K562 (cell line): ENCODE measurements at regions not wholly inside any gene's neighbourhood (a gene's known extent, or its start where the extent isn't known, plus 50 kb on each side); places are given as distances from the start of the nearest gene placed in this dataset.

Experiments
- ATAC-seq: fragments of 200-7000 bp; cut with Tn5 transposase; 3 replicates; pipeline ENCODE4 v1.9.1; 2020; ENCODE audit warnings: moderate library complexity
- BruUV-seq: library from RNA; stranded (reverse); fragments of 400-500 nt; replicated peaks from 2 replicates; lab custom pipeline; 2021; lab: Mats Ljungman, UMichigan
- CTCF ChIA-PET: fragments of 300-600 bp; formaldehyde crosslinking; extraction: SDS; loops from one replicate; lab custom pipeline; 2021; ENCODE audit warnings: low intra/inter-chr PET ratio; lab: Yijun Ruan, JAX
- POLR2A ChIA-PET: fragments of 300-600, 350-650 bp; sonication (Branson Sonifier 250); formaldehyde crosslinking; extraction: SDS; loops from one replicate; lab custom pipeline; 2021; ENCODE audit warnings: antibody characterized with exemption, inconsistent platforms; lab: Yijun Ruan, JAX
- DNase-seq, 4 experiments: peaks; one replicate each; pipeline versions ENCODE4 v3.0.0 to v3.0.0-alpha.2; 2011 to 2018; ENCODE audit warnings: low spot score in 3 of 4, mixed read lengths in 3 of 4; ENCODE audit errors: extremely low read depth in 1 of 4
- FAIRE-seq: peaks from 2 replicates; lab custom pipeline; 2011; peaks lifted over from hg19 to GRCh38; lab: Jason Lieb, UNC
- H2AFZ ChIP-seq: 2 replicates; pipeline ENCODE4 v1.6.0; 2011; ENCODE audit warnings: low read depth, low read length, control low read depth, inconsistent platforms
- H3K27ac ChIP-seq: fragments of 200-600 bp; 3 replicates; pipeline ENCODE4 v1.8.0; 2011; ENCODE audit warnings: low read depth, mild to moderate bottlenecking, control low read depth, inconsistent platforms, low read length, moderate library complexity, mixed read lengths; ENCODE audit errors: extremely low read depth
- H3K27me3 ChIP-seq, 2 experiments: fragments of 300-600 bp in 1 of 2; 2 replicates in 1 of 2; 3 replicates in 1 of 2; pipeline versions ENCODE4 v1.6.0 to v1.8.0; 2011; ENCODE audit warnings: inconsistent platforms in 2 of 2, low read length in 2 of 2, mild to moderate bottlenecking in 1 of 2, mixed read lengths in 1 of 2, moderate library complexity in 1 of 2; ENCODE audit not compliant: control insufficient read depth in 2 of 2, insufficient read depth in 2 of 2
- H3K36me3 ChIP-seq: fragments of 300-600 bp; 3 replicates; pipeline ENCODE4 v1.8.0; 2011; ENCODE audit warnings: mild to moderate bottlenecking, low read length, inconsistent platforms; ENCODE audit not compliant: control insufficient read depth, insufficient read depth
- H3K4me1 ChIP-seq, 2 experiments: fragments of 200-600 bp in 1 of 2; replicated peaks in 1 of 2; 2 replicates in 1 of 2; 3 replicates in 1 of 2; pipeline versions ENCODE4 v1.5.1 to v1.8.0; 2011; ENCODE audit warnings: inconsistent platforms in 2 of 2, low read length in 2 of 2, mild to moderate bottlenecking in 1 of 2, mixed read lengths in 1 of 2, moderate library complexity in 1 of 2; ENCODE audit not compliant: control insufficient read depth in 2 of 2, insufficient read depth in 2 of 2
- H3K4me2 ChIP-seq: 2 replicates; pipeline ENCODE4 v1.6.1; 2011; ENCODE audit warnings: low read length, control low read depth, inconsistent platforms, mixed read lengths; ENCODE audit not compliant: insufficient read depth
- H3K4me3 ChIP-seq: fragments of 200-600 bp; sonication (generic), shearing (Covaris generic); 2 replicates; pipeline ENCODE4 v1.5.1; 2016; ENCODE audit warnings: control low read depth, inconsistent platforms
- H3K79me2 ChIP-seq: fragments of 200-600 bp; 3 replicates; pipeline ENCODE4 v1.8.0; 2011; ENCODE audit warnings: low read length, inconsistent platforms; ENCODE audit not compliant: control insufficient read depth, insufficient read depth
- H3K9ac ChIP-seq, 2 experiments: 2 replicates each; pipeline versions ENCODE4 v1.6.0 to v1.6.1; 2011; ENCODE audit warnings: low read depth in 2 of 2, low read length in 2 of 2, control low read depth in 1 of 2, inconsistent platforms in 1 of 2, mild to moderate bottlenecking in 1 of 2, mixed read lengths in 1 of 2; ENCODE audit not compliant: insufficient read depth in 1 of 2
- H3K9me1 ChIP-seq: one replicate; pipeline ENCODE4 v1.6.0; 2011; ENCODE audit warnings: inconsistent platforms, mild to moderate bottlenecking, low read length, moderate library complexity; ENCODE audit not compliant: control insufficient read depth, insufficient read depth
- H3K9me3 ChIP-seq: replicated peaks from 2 replicates; pipeline ENCODE4 v1.5.1; 2011; ENCODE audit warnings: low read depth, low read length, inconsistent platforms; ENCODE audit not compliant: control insufficient read depth, insufficient read depth
- H4K20me1 ChIP-seq: replicated peaks from 2 replicates; pipeline ENCODE4 v1.6.1; 2011; ENCODE audit warnings: low read length, inconsistent platforms, mixed read lengths; ENCODE audit not compliant: control insufficient read depth, insufficient read depth
- GABPB1 ChIP-seq: sonication (generic); formaldehyde crosslinking; IDR thresholded peaks from 2 replicates; pipeline ENCODE4 v1.8.0; 2022; ENCODE audit warnings: mild to moderate bottlenecking, missing genetic modification reagents
- GTF3C2 ChIP-seq: IDR thresholded peaks from 3 replicates; pipeline ENCODE4 v1.6.1; 2011; ENCODE audit warnings: borderline replicate concordance, mild to moderate bottlenecking, moderate library complexity; ENCODE audit not compliant: insufficient read length; ENCODE audit errors: extremely low read depth
- PCBP2 ChIP-seq: fragments of 200-400 bp; formaldehyde crosslinking; IDR thresholded peaks from 2 replicates; pipeline ENCODE4 v1.6.1; 2018; ENCODE audit warnings: low read length, low read depth, mild to moderate bottlenecking, moderate library complexity; ENCODE audit not compliant: poor library complexity, severe bottlenecking
- PHTF2 ChIP-seq: fragments of 250-450 bp; sonication (Bioruptor Pico); IDR thresholded peaks from 2 replicates; pipeline ENCODE4 v1.5.0; 2021; ENCODE audit warnings: mild to moderate bottlenecking
- SFPQ ChIP-seq: fragments of 200-400 bp; formaldehyde crosslinking; IDR thresholded peaks from 2 replicates; pipeline ENCODE4 v1.6.1; 2017; ENCODE audit warnings: mild to moderate bottlenecking, low read depth, low read length, moderate library complexity
- THRB ChIP-seq: fragments of 450-650 bp; formaldehyde crosslinking; conservative IDR thresholded peaks from 2 replicates; pipeline ENCODE4 v1.4.0; 2022; ENCODE audit warnings: mild to moderate bottlenecking, missing genetic modification characterization
- TRIM24 ChIP-seq, 2 experiments: fragments of 450-650 bp; IDR thresholded peaks; 2 replicates each; pipeline ENCODE4 v1.6.1; 2016
- ZNF696 ChIP-seq: fragments of 250-450 bp; sonication (Bioruptor Pico); conservative IDR thresholded peaks from 2 replicates; pipeline ENCODE4 v1.4.0; 2020; ENCODE audit warnings: mild to moderate bottlenecking, moderate library complexity
- WGBS: fragments of 100-300 bp; shearing (Covaris generic); methylation state at CpG from one replicate; pipeline ENCODE4 v1.1.6; 2016; ENCODE audit warnings: low coverage, mixed read lengths; ENCODE audit not compliant: insufficient coverage; ENCODE audit errors: missing lambda C conversion rate; 5-methylcytosine and 5-hydroxymethylcytosine counted together
- in situ Hi-C: fragments of 300-500 bp; cut with MboI; formaldehyde crosslinking; loops from 4 replicates; pipeline ENCODE4 v1.15.0; 2018; ENCODE audit warnings: inconsistent platforms, mixed read lengths
- intact Hi-C: fragments of 100-400 bp; cut with micrococcal nuclease; formaldehyde crosslinking; loops from 2 replicates; pipeline ENCODE4 v1.14.2; 2022

GRCh38 chr2:33660416-33661123, 61.5 kb upstream of the FAM98A start:
- Histone ChIP-seq H4K20me1 (no peaks in the 10 kb centered on the region), H3K4me1 (no peaks in the 10 kb centered on the region), H2AFZ (no peak overlapping the region), H3K27me3 (no peaks in the 10 kb centered on the region), H3K79me2 (no peaks in the 10 kb centered on the region), H3K36me3 (no peaks in the 10 kb centered on the region), H3K9me3 (0 out of 2 replicates have a peak, but pooled peaks cover 1% of the 10 kb centered on the region), H3K4me3 (no peak overlapping the region), H3K9ac (no peak overlapping the region), H3K9me1 (no peaks in the 10 kb centered on the region), H3K27ac (no peak overlapping the region), H3K4me2 (no peak overlapping the region)
- DNase-seq (no peak), ATAC-seq (no peak), FAIRE-seq (no peak)
- WGBS = 2% methylated on average over 10 of the region's 10 CpGs
- no TSS peak for BruUV-seq
- in situ Hi-C loops = no loop called here
- TF ChIP-seq ZNF696 (CRISPR knock-in tag) (no peak), TRIM24 (IDR thresholded peaks at IDR 0.05) (no peak), GABPB1 (no peak), PCBP2 (no peak), GTF3C2 (no peak), PHTF2 (CRISPR knock-in tag) (no peak), SFPQ (no peak), THRB (no peak)
- CTCF ChIA-PET = no interaction called here
- POLR2A ChIA-PET = no interaction called here
- intact Hi-C loops = no loop called here
